ENCODE measurements at regions not wholly inside any gene's neighbourhood (a gene's known extent, or its start where the extent isn't known, plus 50 kb on each side); places are given as distances from the start of the nearest gene placed in this dataset.

DNA sequence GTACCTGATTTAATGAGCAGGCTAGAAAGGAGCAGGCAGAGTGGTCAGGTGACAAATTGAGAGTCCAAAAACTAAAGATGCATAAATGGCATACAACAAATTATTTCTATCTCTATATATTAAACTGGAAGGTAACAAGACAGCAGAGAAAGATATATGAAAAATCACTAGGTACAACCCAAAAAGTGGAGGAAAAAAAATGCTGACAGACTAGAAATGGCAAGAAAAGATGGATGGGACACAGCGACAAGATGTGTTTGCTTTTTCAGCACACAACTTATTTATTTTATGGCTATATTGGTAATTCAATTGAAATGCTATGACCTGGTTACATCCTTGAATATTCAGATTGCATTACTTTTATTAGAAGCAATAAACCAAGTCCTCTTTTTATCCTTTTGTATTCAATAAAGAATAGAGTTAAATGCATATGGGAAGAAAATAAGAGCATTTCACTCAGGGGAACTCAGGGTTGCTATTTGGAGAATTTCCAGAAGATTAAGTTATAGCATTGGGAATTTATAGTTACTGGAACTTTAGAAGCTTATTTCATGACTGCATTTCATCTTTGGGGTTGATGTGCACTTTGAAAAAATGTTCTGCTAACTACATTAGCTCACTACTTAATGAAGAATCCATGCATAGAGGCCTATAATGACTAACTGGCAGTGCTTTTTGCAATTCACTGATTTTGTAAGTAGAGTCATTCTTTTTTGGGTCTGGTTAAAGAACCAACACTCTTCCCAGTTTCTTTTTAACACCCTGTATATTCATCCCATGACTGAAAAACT lies 566.6 kb upstream of the TUSC1 start:
- DNase-seq: no peak
- H3K4me3 ChIP-seq: no peak overlapping the region
- no peaks in the 10 kb centered on the region for H3K36me3 ChIP-seq
- no peaks in the 10 kb centered on the region for H3K27me3 ChIP-seq
- TF ChIP-seq, protein P1, sequence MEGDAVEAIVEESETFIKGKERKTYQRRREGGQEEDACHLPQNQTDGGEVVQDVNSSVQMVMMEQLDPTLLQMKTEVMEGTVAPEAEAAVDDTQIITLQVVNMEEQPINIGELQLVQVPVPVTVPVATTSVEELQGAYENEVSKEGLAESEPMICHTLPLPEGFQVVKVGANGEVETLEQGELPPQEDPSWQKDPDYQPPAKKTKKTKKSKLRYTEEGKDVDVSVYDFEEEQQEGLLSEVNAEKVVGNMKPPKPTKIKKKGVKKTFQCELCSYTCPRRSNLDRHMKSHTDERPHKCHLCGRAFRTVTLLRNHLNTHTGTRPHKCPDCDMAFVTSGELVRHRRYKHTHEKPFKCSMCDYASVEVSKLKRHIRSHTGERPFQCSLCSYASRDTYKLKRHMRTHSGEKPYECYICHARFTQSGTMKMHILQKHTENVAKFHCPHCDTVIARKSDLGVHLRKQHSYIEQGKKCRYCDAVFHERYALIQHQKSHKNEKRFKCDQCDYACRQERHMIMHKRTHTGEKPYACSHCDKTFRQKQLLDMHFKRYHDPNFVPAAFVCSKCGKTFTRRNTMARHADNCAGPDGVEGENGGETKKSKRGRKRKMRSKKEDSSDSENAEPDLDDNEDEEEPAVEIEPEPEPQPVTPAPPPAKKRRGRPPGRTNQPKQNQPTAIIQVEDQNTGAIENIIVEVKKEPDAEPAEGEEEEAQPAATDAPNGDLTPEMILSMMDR (IDR thresholded peaks at IDR 0.05): no peak
- H3K4me1 ChIP-seq: peaks cover 0 to 31% (median 0%) of the 10 kb centered on the region in 4 donors
- H3K9me3 ChIP-seq: no peaks in the 10 kb centered on the region
- no peak overlapping the region for H3K27ac ChIP-seq
- intact Hi-C loops (cut with DNase I; ENCODE audit: low total_unique reads): no loop called here

DNA sequence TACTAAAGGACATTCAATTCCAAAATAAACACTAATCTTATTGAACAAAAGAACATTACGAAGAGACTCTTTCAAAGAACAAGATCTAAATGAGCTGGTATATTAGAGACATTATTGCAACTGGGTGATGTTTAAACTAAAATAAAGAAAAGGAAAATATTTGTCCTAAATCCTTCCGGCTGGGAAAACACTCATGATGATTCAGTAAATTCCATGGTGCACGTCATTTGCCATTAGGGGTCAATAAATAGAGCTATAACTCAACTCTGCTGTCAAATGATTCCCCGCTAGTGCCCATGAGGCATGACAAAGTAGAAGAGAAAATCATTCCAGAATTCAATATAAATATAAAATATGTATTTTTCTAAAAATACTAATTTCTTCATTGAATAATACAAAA lies 565.5 kb upstream of the TUSC1 start:
- Histone ChIP-seq H3K4me3 (no peak overlapping the region), H3K27me3 (no peaks in the 10 kb centered on the region), H3K4me1 (peaks cover 0 to 31% (median 0%) of the 10 kb centered on the region in 4 donors), H3K9me3 (no peaks in the 10 kb centered on the region), H3K36me3 (no peaks in the 10 kb centered on the region), H3K27ac (peak overlapping the region; percentile 0 to 39)
- DNase-seq: no peak
- TF ChIP-seq, protein P1 (IDR thresholded peaks at IDR 0.05): no peak
- intact Hi-C loops (cut with DNase I; ENCODE audit: low total_unique reads): no loop called here

DNA sequence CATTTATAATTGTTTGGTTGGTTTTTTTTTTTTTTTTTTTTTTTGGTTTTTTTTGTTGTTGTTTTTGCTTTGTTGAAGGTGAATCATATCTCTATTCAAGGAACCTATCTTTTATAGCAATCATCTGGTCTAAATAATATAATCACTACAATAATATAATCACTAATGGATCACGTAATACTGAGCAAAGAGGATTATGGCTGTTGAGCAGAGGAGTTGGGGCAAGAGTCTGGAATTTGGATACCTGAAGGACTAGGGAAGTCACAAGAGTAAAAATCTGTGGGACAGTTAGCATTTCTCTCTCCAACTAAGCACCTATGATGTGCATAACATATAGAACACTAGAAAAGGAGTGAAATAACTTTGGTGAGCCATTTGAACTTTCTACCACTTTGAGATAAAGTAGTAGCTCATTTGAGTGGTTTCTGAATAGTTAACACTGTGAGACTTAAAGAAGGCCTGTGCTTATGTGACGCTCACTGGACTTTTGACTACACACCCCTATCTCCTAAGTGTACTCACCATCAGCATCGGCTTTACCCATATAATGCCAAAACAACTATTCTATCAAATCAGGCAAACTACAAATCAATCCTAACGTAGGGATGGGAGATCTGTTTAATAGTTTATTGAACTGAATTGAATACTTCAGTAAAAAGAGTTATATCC lies 564.9 kb upstream of the TUSC1 start:
- Histone ChIP-seq H3K9me3 (no peaks in the 10 kb centered on the region), H3K27ac (peak overlapping the region; percentile 0 to 39), H3K36me3 (no peaks in the 10 kb centered on the region), H3K27me3 (no peaks in the 10 kb centered on the region), H3K4me3 (no peak overlapping the region), H3K4me1 (peaks cover 0 to 31% (median 0%) of the 10 kb centered on the region in 4 donors)
- no peak for DNase-seq
- TF ChIP-seq, protein P1 (IDR thresholded peaks at IDR 0.05): no peak
- intact Hi-C loops (cut with DNase I; ENCODE audit: low total_unique reads): no loop called here

DNA sequence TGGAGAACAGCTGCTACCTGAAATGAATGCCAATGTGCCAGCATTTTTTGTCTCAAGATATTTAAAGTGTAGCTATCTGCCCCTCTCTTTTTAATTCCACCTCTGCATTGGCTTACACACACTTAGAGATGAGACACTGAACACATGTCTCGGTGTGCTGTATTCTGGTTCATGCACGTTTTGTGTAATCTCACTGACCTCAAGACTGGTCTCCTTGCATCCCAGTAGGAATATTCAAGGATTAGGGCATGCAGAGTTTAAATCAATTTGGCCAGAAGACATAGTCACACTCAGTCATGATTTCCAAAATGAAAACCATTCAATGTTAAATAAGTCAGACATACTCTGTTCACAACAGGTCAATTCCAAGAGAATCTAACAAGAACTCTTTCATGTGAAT lies 561.8 kb upstream of the TUSC1 start:
- H3K9me3 ChIP-seq: no peaks in the 10 kb centered on the region
- H3K36me3 ChIP-seq: no peaks in the 10 kb centered on the region
- H3K27ac ChIP-seq: no peak overlapping the region
- H3K4me3 ChIP-seq: no peak overlapping the region
- H3K27me3 ChIP-seq: no peaks in the 10 kb centered on the region
- intact Hi-C loops (cut with DNase I; ENCODE audit: low total_unique reads): no loop called here
- peaks cover 0 to 40% (median 0%) of the 10 kb centered on the region in 4 donors for H3K4me1 ChIP-seq
- TF ChIP-seq, protein P1 (IDR thresholded peaks at IDR 0.05): no peak
- DNase-seq: no peak

DNA sequence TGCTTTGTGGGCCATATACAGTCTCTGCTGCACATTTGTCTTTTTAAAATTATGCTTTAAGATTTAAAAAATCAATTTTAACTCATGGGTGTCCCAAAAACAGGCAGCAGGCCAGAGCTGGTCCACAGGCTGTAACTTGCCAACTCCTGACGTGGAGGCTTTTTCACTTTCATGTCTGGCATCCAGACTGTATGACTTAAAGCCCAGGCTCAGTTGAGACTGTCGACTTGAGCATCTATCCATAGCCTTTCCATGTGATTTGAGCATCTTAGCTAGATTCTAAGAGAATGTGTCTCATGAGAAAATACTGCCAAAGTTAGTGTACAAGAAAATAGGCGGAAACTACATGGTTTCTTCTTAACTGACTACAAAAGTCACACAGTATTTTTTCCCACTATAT lies 559.0 kb upstream of the TUSC1 start:
- H3K4me1 ChIP-seq: peaks cover 0 to 24% (median 0%) of the 10 kb centered on the region in 4 donors
- no peaks in the 10 kb centered on the region for H3K27me3 ChIP-seq
- H3K4me3 ChIP-seq: no peak overlapping the region
- TF ChIP-seq, protein P1 (IDR thresholded peaks at IDR 0.05): no peak
- no peaks in the 10 kb centered on the region for H3K36me3 ChIP-seq
- intact Hi-C loops (cut with DNase I; ENCODE audit: low total_unique reads): no loop called here
- DNase-seq: no peak
- no peak overlapping the region for H3K27ac ChIP-seq
- H3K9me3 ChIP-seq: no peaks in the 10 kb centered on the region
